Upper lobe of right lung (tissue), 1 donor: ENCODE measurements at regions not wholly inside any gene's neighbourhood (a gene's known extent, or its start where the extent isn't known, plus 50 kb on each side); places are given as distances from the start of the nearest gene placed in this dataset.
A peak's percentile ranks its signal among the peaks of the same experiment; 100 is the strongest.

Experiments
- ATAC-seq: fragments of 200-7000 bp; cut with Tn5 transposase; one replicate; pipeline ENCODE4 v1.9.1; 2020; ENCODE audit warnings: mild to moderate bottlenecking, moderate library complexity
- DNase-seq: peaks from one replicate; pipeline ENCODE4 v3.0.0-alpha.2; 2020
- H3K27ac ChIP-seq: fragments of 200-600 bp; one replicate; pipeline ENCODE4 v1.8.0; 2022
- H3K27me3 ChIP-seq: fragments of 200-600 bp; one replicate; pipeline ENCODE4 v1.8.0; 2022; ENCODE audit warnings: mild to moderate bottlenecking
- H3K36me3 ChIP-seq: fragments of 200-600 bp; one replicate; pipeline ENCODE4 v1.8.0; 2022
- H3K4me1 ChIP-seq: fragments of 200-600 bp; one replicate; pipeline ENCODE4 v1.8.0; 2022
- H3K4me3 ChIP-seq: fragments of 200-600 bp; one replicate; pipeline ENCODE4 v1.8.0; 2022; ENCODE audit warnings: mild to moderate bottlenecking
- H3K9me3 ChIP-seq: fragments of 200-600 bp; one replicate; pipeline ENCODE4 v1.8.0; 2022
- intact Hi-C: fragments of 100-400 bp; cut with DNase I; formaldehyde crosslinking; loops from one replicate; pipeline ENCODE4 v1.11.0; 2022
- TF ChIP-seq, protein P1 (sequence below): fragments of 200-600 bp; IDR thresholded peaks from one replicate; pipeline ENCODE4 v1.8.0; 2022; ENCODE audit warnings: antibody characterized with exemption
- donor health status: DM: no; HTN: yes; CAD: no; lungs with severe emphysema.

DNA sequence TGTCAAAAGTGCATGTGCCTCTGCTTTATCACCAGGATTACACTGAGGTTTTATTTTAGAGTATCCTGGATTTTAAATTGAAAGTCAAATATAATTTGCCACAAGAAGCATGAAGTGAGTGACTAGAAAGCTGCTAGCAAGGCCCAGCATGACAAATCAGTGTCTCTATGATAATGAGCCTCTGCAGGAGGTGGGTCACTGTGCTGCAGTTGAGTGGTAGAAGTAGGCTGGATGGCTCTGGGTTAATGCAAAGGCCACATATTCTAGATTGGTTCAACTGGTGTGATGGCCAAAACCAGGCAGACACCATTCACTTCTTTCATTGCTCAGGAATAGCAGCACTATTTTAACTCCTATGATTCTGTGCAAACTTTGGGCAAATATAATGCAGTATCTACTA, 491.5 kb downstream of the OLFM4 start:
- no peak overlapping the region for H3K27ac ChIP-seq
- H3K4me1 ChIP-seq: no peaks in the 10 kb centered on the region
- ATAC-seq (no peak), DNase-seq (no peak)
- intact Hi-C loops: no loop called here
- H3K4me3 ChIP-seq: no peak overlapping the region
- H3K36me3 ChIP-seq: no peaks in the 10 kb centered on the region
- H3K9me3 ChIP-seq: no peaks in the 10 kb centered on the region
- H3K27me3 ChIP-seq: no peaks in the 10 kb centered on the region
- TF ChIP-seq, protein P1, sequence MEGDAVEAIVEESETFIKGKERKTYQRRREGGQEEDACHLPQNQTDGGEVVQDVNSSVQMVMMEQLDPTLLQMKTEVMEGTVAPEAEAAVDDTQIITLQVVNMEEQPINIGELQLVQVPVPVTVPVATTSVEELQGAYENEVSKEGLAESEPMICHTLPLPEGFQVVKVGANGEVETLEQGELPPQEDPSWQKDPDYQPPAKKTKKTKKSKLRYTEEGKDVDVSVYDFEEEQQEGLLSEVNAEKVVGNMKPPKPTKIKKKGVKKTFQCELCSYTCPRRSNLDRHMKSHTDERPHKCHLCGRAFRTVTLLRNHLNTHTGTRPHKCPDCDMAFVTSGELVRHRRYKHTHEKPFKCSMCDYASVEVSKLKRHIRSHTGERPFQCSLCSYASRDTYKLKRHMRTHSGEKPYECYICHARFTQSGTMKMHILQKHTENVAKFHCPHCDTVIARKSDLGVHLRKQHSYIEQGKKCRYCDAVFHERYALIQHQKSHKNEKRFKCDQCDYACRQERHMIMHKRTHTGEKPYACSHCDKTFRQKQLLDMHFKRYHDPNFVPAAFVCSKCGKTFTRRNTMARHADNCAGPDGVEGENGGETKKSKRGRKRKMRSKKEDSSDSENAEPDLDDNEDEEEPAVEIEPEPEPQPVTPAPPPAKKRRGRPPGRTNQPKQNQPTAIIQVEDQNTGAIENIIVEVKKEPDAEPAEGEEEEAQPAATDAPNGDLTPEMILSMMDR: no peak

DNA sequence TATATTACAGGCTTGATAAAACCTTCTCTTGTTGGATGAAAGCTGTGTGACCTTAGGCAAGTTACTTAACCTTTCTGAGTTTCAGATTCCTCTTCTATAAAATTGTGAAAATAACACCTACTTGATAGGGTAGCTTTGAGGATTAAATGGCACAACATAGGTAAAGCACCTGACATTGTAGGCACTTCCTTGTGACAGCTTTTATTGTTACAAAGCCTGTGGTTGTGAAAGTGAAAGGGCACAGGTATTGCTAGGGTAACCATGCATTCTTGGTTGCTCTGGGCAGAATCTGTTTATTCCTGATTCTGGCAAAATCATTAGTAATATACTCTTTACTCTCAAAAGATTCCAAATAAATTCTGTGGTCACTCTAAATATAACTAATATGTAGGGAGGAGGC, 493.4 kb downstream of the OLFM4 start:
- intact Hi-C loops: no loop called here
- Histone ChIP-seq H3K9me3 (no peaks in the 10 kb centered on the region), H3K36me3 (no peaks in the 10 kb centered on the region), H3K4me3 (no peak overlapping the region), H3K27me3 (no peaks in the 10 kb centered on the region), H3K4me1 (no peaks in the 10 kb centered on the region), H3K27ac (no peak overlapping the region)
- ATAC-seq (no peak), DNase-seq (no peak)
- TF ChIP-seq, protein P1: no peak

DNA sequence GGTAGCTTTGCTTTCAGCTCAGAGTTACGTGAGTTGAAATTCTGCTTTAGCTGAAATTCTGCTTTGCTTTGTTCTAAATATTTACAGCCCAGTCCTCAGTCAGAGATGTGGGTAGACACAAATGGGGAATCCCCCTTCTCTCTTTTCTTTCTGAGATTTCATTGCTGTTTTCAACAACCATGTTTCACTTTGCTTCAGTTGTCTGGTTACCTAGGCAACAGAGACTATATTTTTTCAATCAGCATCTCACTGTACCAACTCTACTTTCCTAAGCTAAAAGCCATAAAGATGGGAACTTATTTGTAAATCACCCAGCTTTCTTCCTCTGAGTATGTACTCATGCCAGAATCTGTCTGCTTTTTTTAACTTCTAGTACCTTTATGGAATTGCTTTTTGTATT, 509.0 kb downstream of the OLFM4 start:
- TF ChIP-seq, protein P1: no peak
- Histone ChIP-seq H3K27ac (no peak overlapping the region), H3K9me3 (peaks cover 6% of the 10 kb centered on the region), H3K4me1 (no peaks in the 10 kb centered on the region), H3K4me3 (no peak overlapping the region), H3K36me3 (no peaks in the 10 kb centered on the region), H3K27me3 (no peaks in the 10 kb centered on the region)
- ATAC-seq (no peak), DNase-seq (no peak)
- intact Hi-C loops: no loop called here

GRCh38 chr13:53545340-53545941, 516.8 kb downstream of the OLFM4 start:
- no peaks in the 10 kb centered on the region for H3K27me3 ChIP-seq
- peak; percentile 36 for ATAC-seq

DNA sequence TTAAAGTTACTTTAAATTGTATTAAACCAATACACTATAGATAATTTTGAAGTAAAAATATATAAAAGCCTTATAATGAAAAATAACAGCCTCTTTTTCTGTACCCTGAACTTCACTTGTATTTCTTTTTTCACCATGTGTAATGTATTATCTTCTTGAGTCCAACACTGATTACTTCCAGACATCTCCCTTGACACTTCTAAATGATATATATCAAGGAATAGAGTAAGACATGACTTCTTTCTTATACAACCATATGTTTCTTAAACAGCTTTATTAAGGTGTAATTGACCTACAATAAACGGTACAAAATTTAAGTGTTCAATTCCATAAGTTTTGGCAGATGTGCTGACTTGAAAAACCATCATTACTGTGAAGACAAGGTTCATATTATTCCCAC, 531.9 kb downstream of the OLFM4 start:
- ATAC-seq (no peak), DNase-seq (no peak)
- intact Hi-C loops: no loop called here
- Histone ChIP-seq H3K4me1 (no peaks in the 10 kb centered on the region), H3K9me3 (no peaks in the 10 kb centered on the region), H3K4me3 (no peak overlapping the region), H3K27ac (no peak overlapping the region), H3K27me3 (no peaks in the 10 kb centered on the region), H3K36me3 (no peaks in the 10 kb centered on the region)
- TF ChIP-seq, protein P1: no peak

More at GRCh38 chr13:53545340-53545941, 516.8 kb downstream of the OLFM4 start:
- Histone ChIP-seq H3K4me3 (no peak overlapping the region), H3K4me1 (no peaks in the 10 kb centered on the region), H3K36me3 (no peaks in the 10 kb centered on the region), H3K9me3 (no peaks in the 10 kb centered on the region), H3K27ac (no peak overlapping the region)
- intact Hi-C loops: no loop called here
- TF ChIP-seq, protein P1: no peak
- no peak for DNase-seq

DNA sequence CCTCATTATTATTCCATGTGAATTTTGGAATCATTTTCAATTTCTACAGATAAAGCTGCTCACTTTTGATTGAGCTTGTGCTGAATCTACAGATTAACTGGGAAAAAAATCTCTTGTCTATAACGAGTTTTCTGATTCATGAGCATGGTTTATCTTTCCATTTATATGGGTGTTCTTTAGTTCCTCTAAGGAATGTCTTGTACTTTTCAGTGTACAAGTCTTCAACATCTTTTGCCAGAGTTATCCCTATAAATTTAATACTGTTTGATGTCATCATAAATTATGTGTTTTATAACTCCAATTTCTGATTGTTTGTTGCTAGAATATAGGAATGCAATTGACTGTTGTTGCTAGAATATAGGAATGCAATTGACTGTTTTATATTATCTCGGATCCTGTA, 533.8 kb downstream of the OLFM4 start:
- H3K36me3 ChIP-seq: no peaks in the 10 kb centered on the region
- intact Hi-C loops: no loop called here
- DNase-seq: no peak
- H3K27me3 ChIP-seq: no peaks in the 10 kb centered on the region
- no peak for ATAC-seq
- TF ChIP-seq, protein P1: no peak
- H3K4me3 ChIP-seq: no peak overlapping the region
- no peaks in the 10 kb centered on the region for H3K4me1 ChIP-seq
- H3K27ac ChIP-seq: no peak overlapping the region
- no peaks in the 10 kb centered on the region for H3K9me3 ChIP-seq
